ENCODE measurements at regions not wholly inside any gene's neighbourhood (a gene's known extent, or its start where the extent isn't known, plus 50 kb on each side); places are given as distances from the start of the nearest gene placed in this dataset.

DNA sequence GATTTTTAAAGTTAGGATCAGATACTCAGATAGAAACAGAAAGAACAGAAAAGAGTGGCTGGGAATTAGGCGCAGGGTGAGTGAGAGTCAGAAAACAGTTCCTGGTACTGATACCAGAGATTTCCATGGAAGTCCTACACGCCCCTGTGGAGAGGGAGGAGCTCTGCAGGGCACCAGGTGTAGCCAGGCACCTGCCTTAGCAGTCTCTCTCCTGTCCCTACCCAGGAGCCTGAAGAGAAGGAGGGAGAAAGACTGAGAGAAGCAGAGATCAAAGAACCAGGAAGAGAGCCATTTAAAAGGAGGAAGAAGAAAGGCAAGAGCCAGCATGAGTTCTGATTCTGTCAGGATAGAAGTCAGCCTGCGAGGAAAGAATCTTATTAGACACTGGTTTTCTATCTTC lies 65.0 kb downstream of the CBLN1 start:
- no peak overlapping the region for H3K4me3 ChIP-seq (replicated peaks; ENCODE audit: low read depth, low read length)
- no peak for DNase-seq (ENCODE audit: low read depth)
- TF ChIP-seq, protein P1, sequence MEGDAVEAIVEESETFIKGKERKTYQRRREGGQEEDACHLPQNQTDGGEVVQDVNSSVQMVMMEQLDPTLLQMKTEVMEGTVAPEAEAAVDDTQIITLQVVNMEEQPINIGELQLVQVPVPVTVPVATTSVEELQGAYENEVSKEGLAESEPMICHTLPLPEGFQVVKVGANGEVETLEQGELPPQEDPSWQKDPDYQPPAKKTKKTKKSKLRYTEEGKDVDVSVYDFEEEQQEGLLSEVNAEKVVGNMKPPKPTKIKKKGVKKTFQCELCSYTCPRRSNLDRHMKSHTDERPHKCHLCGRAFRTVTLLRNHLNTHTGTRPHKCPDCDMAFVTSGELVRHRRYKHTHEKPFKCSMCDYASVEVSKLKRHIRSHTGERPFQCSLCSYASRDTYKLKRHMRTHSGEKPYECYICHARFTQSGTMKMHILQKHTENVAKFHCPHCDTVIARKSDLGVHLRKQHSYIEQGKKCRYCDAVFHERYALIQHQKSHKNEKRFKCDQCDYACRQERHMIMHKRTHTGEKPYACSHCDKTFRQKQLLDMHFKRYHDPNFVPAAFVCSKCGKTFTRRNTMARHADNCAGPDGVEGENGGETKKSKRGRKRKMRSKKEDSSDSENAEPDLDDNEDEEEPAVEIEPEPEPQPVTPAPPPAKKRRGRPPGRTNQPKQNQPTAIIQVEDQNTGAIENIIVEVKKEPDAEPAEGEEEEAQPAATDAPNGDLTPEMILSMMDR (IDR thresholded peaks at IDR 0.05; ENCODE audit: low read length, missing control alignments) = no peak

DNA sequence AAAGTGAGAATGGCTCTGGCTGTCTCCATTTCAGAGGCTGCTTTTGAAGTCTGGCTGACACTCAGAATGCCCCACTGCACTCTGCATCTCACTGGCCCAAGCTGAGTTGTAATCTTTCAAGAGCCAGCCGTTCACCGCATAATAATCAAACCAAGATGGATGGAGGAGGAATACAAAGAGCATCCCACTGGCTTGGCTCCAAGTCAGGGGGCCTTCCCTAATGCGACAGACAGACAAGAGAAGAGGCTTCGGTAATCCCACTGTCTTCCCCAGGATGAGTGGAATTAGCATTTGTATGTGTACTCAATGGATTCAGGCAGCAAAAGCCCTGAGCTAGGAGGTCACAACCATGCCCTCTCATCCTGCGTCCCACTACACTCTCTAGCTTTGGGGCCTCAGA lies 68.0 kb downstream of the CBLN1 start:
- H3K4me3 ChIP-seq (replicated peaks; ENCODE audit: low read depth, low read length) = no peak overlapping the region
- TF ChIP-seq, protein P1 (IDR thresholded peaks at IDR 0.05; ENCODE audit: low read length, missing control alignments) = no peak
- no peak for DNase-seq (ENCODE audit: low read depth)

DNA sequence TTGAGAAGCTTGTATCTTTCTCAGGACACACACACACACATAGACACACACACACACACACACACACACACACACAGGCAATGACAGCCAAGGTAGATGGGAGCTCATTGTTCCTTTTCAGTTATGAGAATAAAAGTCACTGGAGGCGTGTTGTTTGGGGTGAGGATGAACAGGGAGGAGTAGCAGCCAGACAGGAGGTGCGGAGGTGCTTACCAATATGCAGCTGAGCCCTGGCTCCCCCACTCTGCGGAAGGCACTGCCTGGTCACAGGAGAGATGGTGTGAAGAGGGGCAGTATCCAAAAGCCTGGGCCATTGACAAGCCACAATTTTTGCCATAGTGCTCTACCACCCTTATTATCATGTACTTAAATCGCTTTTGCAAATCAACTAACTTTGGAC lies 77.4 kb downstream of the CBLN1 start:
- DNase-seq (ENCODE audit: low read depth) = no peak
- TF ChIP-seq, protein P1 (IDR thresholded peaks at IDR 0.05; ENCODE audit: low read length, missing control alignments) = no peak
- no peak overlapping the region for H3K4me3 ChIP-seq (replicated peaks; ENCODE audit: low read depth, low read length)

DNA sequence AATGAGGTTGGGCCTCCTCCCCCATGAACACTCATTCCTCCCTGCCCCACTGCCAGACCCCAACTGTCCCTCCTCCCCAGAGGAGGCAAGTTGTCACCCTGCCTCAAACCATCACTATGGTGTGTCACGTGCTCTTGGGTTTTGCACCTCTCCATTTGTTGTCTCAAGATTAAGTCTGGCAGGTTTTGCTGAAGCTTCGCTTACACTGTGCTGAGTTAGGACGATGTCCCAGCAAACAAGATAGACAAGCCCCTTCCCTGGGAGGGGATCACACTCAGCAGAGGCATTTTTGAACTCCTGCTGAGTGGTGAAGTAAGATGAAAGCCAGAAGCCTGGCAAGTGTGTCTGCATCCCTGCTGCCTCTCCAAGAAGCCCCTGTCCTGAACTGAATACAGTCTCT lies 78.3 kb downstream of the CBLN1 start:
- TF ChIP-seq, protein P1 (IDR thresholded peaks at IDR 0.05; ENCODE audit: low read length, missing control alignments) = no peak
- no peak for DNase-seq (ENCODE audit: low read depth)
- H3K4me3 ChIP-seq (replicated peaks; ENCODE audit: low read depth, low read length) = no peak overlapping the region

DNA sequence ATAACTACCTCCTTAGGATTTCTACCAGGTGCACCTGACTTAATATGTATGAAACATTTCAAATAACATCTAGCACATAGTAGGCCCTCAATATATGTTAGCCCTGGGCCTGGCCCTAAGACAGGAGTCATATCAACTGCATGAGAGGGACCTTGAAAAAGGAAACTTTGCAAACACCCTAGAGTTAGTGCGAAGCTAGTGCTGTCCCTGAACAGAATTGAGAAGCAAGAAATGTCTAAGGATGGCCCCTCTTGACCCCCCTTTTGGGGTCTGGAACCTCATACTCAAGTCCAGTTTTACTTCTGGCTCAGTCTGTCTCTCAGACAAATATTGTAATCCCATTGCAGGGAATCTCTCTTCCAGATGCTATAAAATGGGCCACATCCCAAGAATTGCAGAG lies 80.5 kb downstream of the CBLN1 start:
- DNase-seq (ENCODE audit: low read depth) = no peak
- TF ChIP-seq, protein P1 (IDR thresholded peaks at IDR 0.05; ENCODE audit: low read length, missing control alignments) = no peak
- no peak overlapping the region for H3K4me3 ChIP-seq (replicated peaks; ENCODE audit: low read depth, low read length)

DNA sequence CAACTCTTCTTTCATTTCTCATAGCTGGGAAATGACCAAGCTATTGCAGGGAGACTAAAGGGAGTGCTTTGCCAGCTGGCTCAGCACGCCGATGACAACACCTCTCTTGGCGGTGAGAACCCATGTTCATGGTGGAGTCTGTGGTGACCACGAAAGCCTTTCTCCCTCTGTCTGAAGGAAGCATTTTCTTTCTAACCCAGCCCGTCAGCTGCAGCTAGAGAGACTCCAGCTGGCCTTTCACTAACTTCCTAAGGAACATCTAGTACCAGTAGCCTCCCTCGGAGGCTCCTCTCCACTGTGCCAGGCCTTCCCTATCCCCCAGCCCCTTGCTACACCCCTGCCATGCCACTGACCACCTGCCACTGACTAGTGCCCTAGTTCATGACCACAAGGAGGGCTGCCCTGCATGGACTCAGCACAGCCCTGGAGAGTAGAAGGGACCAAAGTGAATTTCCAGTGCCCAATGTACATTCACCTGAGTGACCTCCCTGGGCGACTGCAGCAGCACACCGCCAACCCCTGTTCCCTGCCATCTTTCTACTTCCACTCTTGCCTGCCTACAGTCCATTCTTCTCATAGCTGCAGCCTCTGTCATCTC lies 81.3 kb downstream of the CBLN1 start:
- no peak overlapping the region for H3K4me3 ChIP-seq (replicated peaks; ENCODE audit: low read depth, low read length)
- TF ChIP-seq, protein P1 (IDR thresholded peaks at IDR 0.05; ENCODE audit: low read length, missing control alignments) = no peak
- no peak for DNase-seq (ENCODE audit: low read depth)

DNA sequence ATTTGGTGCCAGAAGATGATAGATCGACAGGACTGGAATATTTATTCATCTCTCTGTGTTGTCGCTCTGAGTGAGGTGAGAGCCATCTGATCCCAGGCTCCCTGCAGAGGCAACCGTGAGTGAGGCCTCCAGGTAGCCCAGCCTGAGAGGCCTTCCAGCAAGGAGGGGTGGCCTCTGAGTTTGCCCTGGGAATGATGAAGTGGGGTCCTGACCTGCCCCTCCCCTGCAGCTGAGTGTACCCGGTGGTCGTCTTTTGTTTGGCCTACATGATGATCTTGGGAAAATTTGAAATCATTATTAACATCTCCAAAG lies 86.4 kb downstream of the CBLN1 start:
- DNase-seq (ENCODE audit: low read depth) = no peak
- H3K4me3 ChIP-seq (replicated peaks; ENCODE audit: low read depth, low read length) = no peak overlapping the region
- TF ChIP-seq, protein P1 (IDR thresholded peaks at IDR 0.05; ENCODE audit: low read length, missing control alignments) = no peak
